Mesenchymal stem cell (in vitro differentiated cells and primary cell): ENCODE measurements at regions not wholly inside any gene's neighbourhood (a gene's known extent, or its start where the extent isn't known, plus 50 kb on each side); places are given as distances from the start of the nearest gene placed in this dataset.

ENCODE experiments used
- DNase-seq: peaks from one replicate; pipeline ENCODE4 v3.0.0-alpha.2; 2013
- H2AFZ ChIP-seq: one replicate; pipeline ENCODE4 v1.6.1; 2013; ENCODE audit warnings: low read depth, mild to moderate bottlenecking, control low read depth, inconsistent platforms, low read length, moderate library complexity
- H2AK5ac ChIP-seq: 2 replicates; pipeline ENCODE4 v1.6.1; 2013; ENCODE audit warnings: low read length, moderate library complexity, mild to moderate bottlenecking, inconsistent platforms; ENCODE audit not compliant: severe bottlenecking
- H2BK120ac ChIP-seq: one replicate; pipeline ENCODE4 v1.6.1; 2013; ENCODE audit warnings: low read depth, mild to moderate bottlenecking, inconsistent platforms, low read length, moderate library complexity
- H2BK12ac ChIP-seq, 2 experiments: one replicate each; pipeline ENCODE4 v1.6.1; 2013; ENCODE audit warnings: inconsistent platforms in 2 of 2, low read length in 2 of 2, mild to moderate bottlenecking in 2 of 2, moderate library complexity in 2 of 2, control low read depth in 1 of 2
- H2BK15ac ChIP-seq: one replicate; pipeline ENCODE4 v1.6.1; 2013; ENCODE audit warnings: mild to moderate bottlenecking, low read depth, inconsistent platforms; ENCODE audit not compliant: poor library complexity, severe bottlenecking
- H2BK5ac ChIP-seq: 2 replicates; pipeline ENCODE4 v1.6.1; 2013; ENCODE audit warnings: low read depth, mild to moderate bottlenecking, low read length, control low read depth, inconsistent platforms; ENCODE audit not compliant: poor library complexity, severe bottlenecking
- H3K14ac ChIP-seq, 2 experiments: one replicate each; pipeline ENCODE4 v1.6.1; 2013; ENCODE audit warnings: inconsistent platforms in 2 of 2, low read length in 2 of 2, control low read depth in 1 of 2, mild to moderate bottlenecking in 1 of 2, moderate library complexity in 1 of 2
- H3K18ac ChIP-seq, 2 experiments: one replicate each; pipeline ENCODE4 v1.6.1; 2013; ENCODE audit warnings: inconsistent platforms in 2 of 2, low read length in 2 of 2, control low read depth in 1 of 2, low read depth in 1 of 2, mild to moderate bottlenecking in 1 of 2
- H3K23ac ChIP-seq, 2 experiments: one replicate each; pipeline ENCODE4 v1.6.1; 2013; ENCODE audit warnings: inconsistent platforms in 2 of 2, low read length in 2 of 2, mild to moderate bottlenecking in 2 of 2, moderate library complexity in 2 of 2, control low read depth in 1 of 2
- H3K27ac ChIP-seq: 2 replicates; pipeline ENCODE4 v1.5.1; 2013; ENCODE audit warnings: mild to moderate bottlenecking, moderate library complexity, low read length, control low read depth, inconsistent platforms; ENCODE audit not compliant: poor library complexity, severe bottlenecking
- H3K27me3 ChIP-seq, 2 experiments: 2 replicates each; pipeline versions ENCODE4 v1.6.1 to v1.7.0; 2013; ENCODE audit warnings: low read length in 2 of 2, mild to moderate bottlenecking in 2 of 2, moderate library complexity in 2 of 2, control low read depth in 1 of 2, inconsistent platforms in 1 of 2; ENCODE audit not compliant: control insufficient read depth in 1 of 2, insufficient read depth in 1 of 2
- H3K36me3 ChIP-seq, 2 experiments: 2 replicates each; pipeline versions ENCODE4 v1.6.1 to v1.7.0; 2013; ENCODE audit warnings: low read length in 2 of 2, control low read depth in 1 of 2, inconsistent platforms in 1 of 2, low read depth in 1 of 2, mild to moderate bottlenecking in 1 of 2; ENCODE audit not compliant: insufficient read depth in 2 of 2, control insufficient read depth in 1 of 2
- H3K4ac ChIP-seq, 2 experiments: one replicate each; pipeline ENCODE4 v1.6.1; 2013; ENCODE audit warnings: inconsistent platforms in 2 of 2, low read length in 2 of 2, mild to moderate bottlenecking in 2 of 2, moderate library complexity in 2 of 2, control low read depth in 1 of 2, low read depth in 1 of 2
- H3K4me1 ChIP-seq: 2 replicates; pipeline ENCODE4 v1.6.1; 2013; ENCODE audit warnings: low read depth, low read length, control low read depth; ENCODE audit not compliant: control insufficient read depth, insufficient read depth
- H3K4me2 ChIP-seq: 2 replicates; pipeline ENCODE4 v1.6.1; 2013; ENCODE audit warnings: low read length, mild to moderate bottlenecking, inconsistent platforms; ENCODE audit not compliant: poor library complexity, severe bottlenecking
- H3K4me3 ChIP-seq, 2 experiments: 2 replicates each; pipeline versions ENCODE4 v1.5.1 to v1.7.0; 2013; ENCODE audit warnings: low read length in 2 of 2, mild to moderate bottlenecking in 2 of 2, control low read depth in 1 of 2, low read depth in 1 of 2; ENCODE audit not compliant: insufficient read depth in 1 of 2
- H3K79me1 ChIP-seq: replicated peaks from 2 replicates; pipeline ENCODE4 v1.6.1; 2013; ENCODE audit warnings: mild to moderate bottlenecking, control low read depth, low read length, inconsistent platforms; ENCODE audit not compliant: poor library complexity, severe bottlenecking
- H3K9ac ChIP-seq: 2 replicates; pipeline ENCODE4 v1.7.0; 2013; ENCODE audit warnings: mild to moderate bottlenecking, low read length, moderate library complexity
- H3K9me3 ChIP-seq: 2 replicates; pipeline ENCODE4 v1.7.0; 2013; ENCODE audit warnings: mild to moderate bottlenecking, low read length; ENCODE audit not compliant: control insufficient read depth
- H4K8ac ChIP-seq: one replicate; pipeline ENCODE4 v1.6.1; 2013; ENCODE audit warnings: inconsistent platforms, mild to moderate bottlenecking, low read length, moderate library complexity
- H4K91ac ChIP-seq: one replicate; pipeline ENCODE4 v1.6.1; 2013; ENCODE audit warnings: mild to moderate bottlenecking, low read length, inconsistent platforms
- WGBS: methylation state at CpG from one replicate; pipeline ENCODE4 v1.1.7; 2013; ENCODE audit warnings: mixed read lengths; 5-methylcytosine and 5-hydroxymethylcytosine counted together

DNA sequence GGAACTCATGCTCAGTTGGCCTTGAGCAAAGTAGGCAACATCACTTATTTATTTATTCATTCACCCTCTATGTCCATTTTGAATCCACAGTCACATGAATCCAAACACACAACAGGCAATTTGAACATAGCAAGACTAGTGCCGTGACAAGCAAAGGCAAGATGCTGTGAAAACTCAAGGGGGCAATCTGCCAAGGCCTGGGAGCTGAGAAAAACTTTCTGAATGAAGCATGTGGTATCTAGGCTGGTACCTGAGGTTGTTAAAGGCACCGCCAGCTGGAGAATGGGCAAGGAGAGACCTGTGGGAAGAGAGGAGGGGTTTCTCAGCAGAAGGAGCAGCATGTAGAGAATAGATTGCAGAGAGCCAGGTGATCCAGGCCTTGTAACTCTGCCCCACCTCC, 98.3 kb upstream of the ATP10B start:
- Histone ChIP-seq H3K18ac (no peak overlapping the region), H3K36me3 (no peaks in the 10 kb centered on the region), H4K91ac (no peak overlapping the region), H2BK5ac (no peak overlapping the region), H3K79me1 (no peaks in the 10 kb centered on the region), H2AK5ac (no peak overlapping the region), H3K14ac (no peak overlapping the region), H3K4me2 (no peak overlapping the region), H3K9ac (no peak overlapping the region), H2BK15ac (no peak overlapping the region), H3K9me3 (no peaks in the 10 kb centered on the region), H3K4me3 (no peak overlapping the region), H3K27ac (no peak overlapping the region), H3K27me3 (no peaks in the 10 kb centered on the region), H4K8ac (no peak overlapping the region), H3K4ac (no peak overlapping the region), H3K23ac (no peak overlapping the region), H2BK12ac (no peak overlapping the region), H3K4me1 (no peaks in the 10 kb centered on the region), H2AFZ (no peak overlapping the region), H2BK120ac (no peak overlapping the region)
- 47% methylated on average over 2 of the region's 2 CpGs for WGBS
- DNase-seq = no peak

DNA sequence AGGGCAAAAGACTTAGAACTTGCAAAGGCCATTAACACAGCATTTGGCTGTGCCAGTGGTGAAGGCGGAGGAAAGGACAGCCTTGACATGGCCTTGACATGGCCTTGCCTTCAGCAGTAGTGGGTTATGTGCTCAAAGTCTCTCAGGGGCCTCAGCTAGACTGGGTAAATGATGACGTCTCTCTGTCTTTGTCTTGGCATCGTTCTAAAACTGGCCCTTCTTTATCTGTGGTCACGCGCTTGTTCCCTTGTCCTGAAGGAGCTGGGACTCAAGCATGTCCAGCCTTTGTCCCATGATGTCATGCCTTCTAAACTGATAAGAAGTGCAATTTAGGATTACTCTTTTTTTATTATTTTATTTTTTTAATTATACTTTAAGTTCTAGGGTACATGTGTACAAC, 88.7 kb upstream of the ATP10B start:
- Histone ChIP-seq H3K36me3 (no peaks in the 10 kb centered on the region), H2BK5ac (no peak overlapping the region), H3K9ac (no peak overlapping the region), H2BK15ac (no peak overlapping the region), H3K23ac (no peak overlapping the region), H3K27me3 (no peaks in the 10 kb centered on the region), H2AFZ (no peak overlapping the region), H2AK5ac (no peak overlapping the region), H3K4me3 (no peak overlapping the region), H3K4me1 (no peaks in the 10 kb centered on the region), H4K91ac (no peak overlapping the region), H3K27ac (no peak overlapping the region), H2BK12ac (no peak overlapping the region), H3K79me1 (no peaks in the 10 kb centered on the region), H4K8ac (no peak overlapping the region), H3K4ac (no peak overlapping the region), H3K14ac (no peak overlapping the region), H3K18ac (no peak overlapping the region), H3K9me3 (no peaks in the 10 kb centered on the region), H2BK120ac (no peak overlapping the region), H3K4me2 (no peak overlapping the region)
- WGBS = 78% methylated on average over 5 of the region's 5 CpGs
- DNase-seq = no peak

- Histone ChIP-seq H3K9me3 (no peaks in the 10 kb centered on the region), H2BK5ac (no peak overlapping the region), H3K23ac (no peak overlapping the region), H4K91ac (no peak overlapping the region), H3K4ac (no peak overlapping the region), H3K27ac (no peak overlapping the region), H3K4me1 (no peaks in the 10 kb centered on the region), H3K4me3 (no peak overlapping the region), H3K4me2 (no peak overlapping the region), H3K18ac (no peak overlapping the region), H3K36me3 (no peaks in the 10 kb centered on the region), H2BK12ac (no peak overlapping the region), H2AK5ac (no peak overlapping the region), H3K27me3 (no peaks in the 10 kb centered on the region), H3K14ac (no peak overlapping the region), H3K79me1 (no peaks in the 10 kb centered on the region), H2BK120ac (no peak overlapping the region), H2BK15ac (no peak overlapping the region), H3K9ac (no peak overlapping the region), H4K8ac (no peak overlapping the region), H2AFZ (no peak overlapping the region)
- no peak for DNase-seq
- 79% methylated on average over 3 of the region's 4 CpGs for WGBS
These were observed 86.5 kb upstream of the ATP10B start for GRCh38 chr5:160938532-160938931.

DNA sequence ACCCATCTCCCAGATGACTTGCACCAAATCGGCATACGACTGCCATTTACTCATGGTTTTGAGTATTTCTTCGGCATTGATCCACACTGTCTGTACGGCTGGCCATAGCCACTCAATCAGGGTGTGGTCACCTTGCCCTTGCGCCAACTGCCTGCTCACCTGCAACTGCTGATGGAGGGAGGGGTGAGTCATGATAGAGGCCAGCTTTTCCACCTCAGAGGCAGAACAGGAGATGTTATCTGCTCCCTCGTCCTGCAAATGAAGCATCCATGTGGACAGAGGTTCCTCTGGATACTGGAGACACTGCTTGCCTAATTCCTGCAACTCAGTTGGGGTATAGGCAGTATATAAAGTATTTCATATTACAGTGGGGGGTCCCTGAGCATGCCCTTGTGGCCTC, 85.6 kb upstream of the ATP10B start:
- Histone ChIP-seq H2BK120ac (no peak overlapping the region), H4K8ac (no peak overlapping the region), H2BK12ac (no peak overlapping the region), H3K9ac (no peak overlapping the region), H3K36me3 (no peaks in the 10 kb centered on the region), H3K14ac (no peak overlapping the region), H3K4me3 (no peak overlapping the region), H3K79me1 (no peaks in the 10 kb centered on the region), H2BK5ac (no peak overlapping the region), H2BK15ac (no peak overlapping the region), H3K4me1 (no peaks in the 10 kb centered on the region), H2AK5ac (no peak overlapping the region), H3K4me2 (no peak overlapping the region), H4K91ac (no peak overlapping the region), H3K23ac (no peak overlapping the region), H3K18ac (no peak overlapping the region), H3K27me3 (no peaks in the 10 kb centered on the region), H3K27ac (no peak overlapping the region), H2AFZ (no peak overlapping the region), H3K4ac (no peak overlapping the region), H3K9me3 (no peaks in the 10 kb centered on the region)
- DNase-seq = no peak
- WGBS = 90% methylated on average over 6 of the region's 6 CpGs
